GDM1 (cell line): ENCODE measurements at regions not wholly inside any gene's neighbourhood (a gene's known extent, or its start where the extent isn't known, plus 50 kb on each side); places are given as distances from the start of the nearest gene placed in this dataset.

Experiments
- DNase-seq: peaks from one replicate; lab custom pipeline; 2025; lab: John Stamatoyannopoulos, UW

DNA sequence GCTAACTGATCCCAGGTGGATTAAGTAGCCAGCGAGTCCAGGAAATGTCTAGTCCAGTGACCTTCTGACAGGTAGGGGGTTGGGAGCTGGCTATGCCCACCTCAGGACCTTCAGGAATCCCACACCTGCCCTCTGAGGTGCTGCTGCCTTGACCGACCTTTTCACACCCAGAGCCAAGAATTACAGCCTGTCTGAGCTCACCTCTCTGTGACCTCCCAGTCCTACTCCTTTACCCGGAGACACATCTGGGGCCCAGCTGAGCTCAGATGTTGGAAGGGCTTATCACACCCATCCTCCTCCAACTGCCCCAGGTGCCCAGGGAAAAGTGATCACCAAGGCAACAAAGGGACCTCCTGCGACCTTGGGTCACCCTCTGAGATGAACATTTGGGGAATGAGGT is 413.3 kb upstream of the TNP1 start:
- no peak for DNase-seq

DNA sequence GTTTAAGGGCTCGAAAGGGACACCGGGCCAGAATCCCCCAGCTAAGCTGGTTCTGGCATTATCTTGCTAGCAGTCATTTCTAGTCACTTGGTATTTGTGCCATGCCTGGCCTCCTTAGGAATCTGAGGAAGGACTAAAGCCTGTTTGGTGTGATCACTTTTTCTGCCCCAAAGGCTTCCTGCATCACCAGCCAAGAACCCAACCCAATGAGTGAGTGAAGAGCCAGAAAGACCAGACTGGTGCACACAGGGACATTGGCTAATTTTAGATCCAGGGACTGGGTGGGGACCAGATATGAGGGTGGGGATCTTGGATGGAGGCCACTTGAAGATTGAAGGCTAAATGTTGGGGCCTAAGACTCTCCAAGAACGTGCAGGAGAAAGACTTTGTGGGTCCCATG is 411.9 kb upstream of the TNP1 start:
- no peak for DNase-seq

- DNase-seq = no peak
These were observed 410.7 kb upstream of the TNP1 start for GRCh38 chr2:217270485-217271121.

GRCh38 chr2:217269701-217270484 is 410.0 kb upstream of the TNP1 start:
- DNase-seq = no peak

- DNase-seq = no peak
These were observed 409.1 kb upstream of the TNP1 start for GRCh38 chr2:217268978-217269377.

DNA sequence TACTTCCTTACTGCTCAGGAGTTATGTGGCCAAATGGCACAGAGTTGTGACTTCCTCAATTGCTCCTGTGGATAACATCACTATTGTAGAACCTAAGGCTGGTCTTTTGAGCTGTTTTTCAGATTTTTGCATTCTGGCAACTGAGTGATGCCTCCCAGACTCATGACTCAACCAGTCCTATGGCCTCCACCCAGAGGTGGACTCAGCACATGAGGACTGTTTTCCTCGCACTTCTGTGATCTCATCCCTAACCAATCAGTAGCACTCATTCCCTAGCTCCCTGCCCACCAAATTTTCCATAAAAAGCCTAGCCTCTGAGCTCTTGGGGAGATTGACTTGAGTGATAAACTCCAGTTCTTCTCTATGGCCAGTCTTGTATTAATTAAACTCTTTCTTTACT is 407.9 kb upstream of the TNP1 start:
- no peak for DNase-seq

DNA sequence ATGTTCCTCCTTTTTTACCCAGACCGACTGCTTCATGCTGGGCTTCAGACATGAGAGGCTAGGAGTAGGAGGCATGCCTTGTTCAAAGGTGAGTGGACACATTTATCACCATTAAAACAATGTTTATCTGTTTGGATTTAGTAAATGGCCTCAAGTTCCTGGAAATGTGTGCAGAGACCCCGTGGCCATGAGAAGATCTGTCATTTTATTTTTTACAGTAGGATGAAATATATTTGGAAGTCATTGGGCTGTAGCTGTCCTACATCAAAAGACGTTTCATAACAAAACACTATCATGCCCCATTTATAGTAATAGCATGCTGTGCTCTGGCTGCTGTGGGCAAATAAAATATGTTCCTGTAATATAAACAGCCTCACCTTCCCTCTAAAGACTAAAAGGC is 403.9 kb upstream of the TNP1 start:
- DNase-seq = no peak

DNA sequence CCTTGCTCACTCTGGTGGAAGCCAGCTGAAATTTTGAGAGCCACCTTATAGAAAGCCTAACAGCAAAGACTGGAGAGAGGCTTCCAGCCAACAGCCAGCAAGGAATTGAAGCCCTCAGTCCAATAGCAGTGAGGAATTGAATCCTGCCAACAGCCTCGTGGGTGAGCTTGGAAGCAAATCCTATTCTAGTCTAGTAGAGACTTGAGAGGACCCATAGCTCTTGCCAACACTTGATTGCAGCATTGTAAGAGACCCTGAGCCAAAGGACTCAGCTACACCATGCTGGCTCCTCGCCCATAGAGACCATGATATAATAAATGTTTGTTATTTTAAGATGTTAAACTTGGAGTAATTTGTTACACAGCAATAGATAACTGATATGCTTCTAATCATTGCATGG is 403.0 kb upstream of the TNP1 start:
- DNase-seq = no peak

GRCh38 chr2:217261452-217261851 is 401.6 kb upstream of the TNP1 start:
- DNase-seq = no peak

GRCh38 chr2:217260441-217261115 is 400.7 kb upstream of the TNP1 start:
- no peak for DNase-seq

DNA sequence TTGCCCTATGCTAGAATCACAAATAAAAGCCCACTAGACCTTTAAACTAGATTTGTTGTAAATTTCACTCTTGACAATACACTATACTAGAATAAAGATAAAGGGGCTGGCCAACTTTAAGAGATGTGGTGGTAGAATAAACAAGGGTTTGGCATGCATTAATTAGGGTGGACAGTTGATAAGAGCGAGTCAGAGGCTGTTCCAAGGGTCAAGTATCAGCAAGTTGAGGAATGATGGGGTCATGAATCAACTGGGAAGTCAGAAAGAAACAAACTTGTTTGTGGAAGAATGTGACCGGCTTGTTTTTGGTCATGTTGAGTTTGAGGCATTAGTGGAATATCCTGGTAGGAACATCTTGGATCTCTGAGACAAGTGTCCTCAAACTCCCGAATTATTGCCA is 398.3 kb upstream of the TNP1 start:
- no peak for DNase-seq

- no peak for DNase-seq
These were observed 396.4 kb upstream of the TNP1 start for GRCh38 chr2:217256251-217256650.

GRCh38 chr2:217254111-217254510 is 394.2 kb upstream of the TNP1 start:
- no peak for DNase-seq

DNA sequence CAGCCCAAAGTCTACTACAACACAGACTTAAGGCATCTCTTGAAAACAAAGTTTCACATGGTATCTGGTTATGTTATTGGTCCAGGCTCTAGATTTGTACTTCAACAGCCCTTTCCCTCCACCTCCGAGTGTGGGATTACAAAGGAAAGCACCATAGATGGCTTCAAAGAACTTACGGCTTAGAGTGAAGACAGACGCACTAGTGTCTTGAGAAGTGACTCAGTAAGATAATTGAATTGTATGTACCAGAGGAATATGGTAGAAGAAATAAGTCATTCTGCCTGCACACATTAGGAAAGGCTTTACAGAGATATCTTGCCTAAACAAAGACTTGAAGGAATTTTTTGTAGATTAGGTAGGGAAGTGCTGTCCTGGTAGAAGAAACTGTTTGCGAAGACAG is 392.3 kb upstream of the TNP1 start:
- no peak for DNase-seq

DNA sequence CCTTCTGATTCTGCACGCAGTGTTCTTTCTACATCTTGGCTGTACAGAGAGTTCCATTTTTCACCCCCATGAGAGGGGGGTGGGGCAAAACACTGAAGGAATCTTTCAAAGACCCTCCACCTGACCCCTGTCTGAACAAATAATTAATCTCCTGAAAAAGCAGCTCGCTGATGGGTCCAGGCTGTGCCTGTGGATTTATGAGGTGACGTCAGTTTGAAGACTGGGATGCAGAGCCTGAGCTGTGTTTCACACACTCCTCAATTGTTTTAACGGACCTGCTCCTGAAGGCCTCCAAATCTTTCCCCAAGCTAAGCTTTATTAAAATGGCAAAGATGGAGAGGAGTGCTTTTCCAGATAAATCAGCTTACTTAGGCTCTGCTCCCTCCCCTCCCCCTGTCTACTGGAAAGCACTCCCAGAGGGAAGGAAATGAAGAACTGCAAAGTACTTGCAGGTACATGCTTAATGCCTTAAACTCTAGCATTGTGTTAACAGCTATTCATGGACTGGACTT is 390.2 kb upstream of the TNP1 start:
- DNase-seq = no peak

DNA sequence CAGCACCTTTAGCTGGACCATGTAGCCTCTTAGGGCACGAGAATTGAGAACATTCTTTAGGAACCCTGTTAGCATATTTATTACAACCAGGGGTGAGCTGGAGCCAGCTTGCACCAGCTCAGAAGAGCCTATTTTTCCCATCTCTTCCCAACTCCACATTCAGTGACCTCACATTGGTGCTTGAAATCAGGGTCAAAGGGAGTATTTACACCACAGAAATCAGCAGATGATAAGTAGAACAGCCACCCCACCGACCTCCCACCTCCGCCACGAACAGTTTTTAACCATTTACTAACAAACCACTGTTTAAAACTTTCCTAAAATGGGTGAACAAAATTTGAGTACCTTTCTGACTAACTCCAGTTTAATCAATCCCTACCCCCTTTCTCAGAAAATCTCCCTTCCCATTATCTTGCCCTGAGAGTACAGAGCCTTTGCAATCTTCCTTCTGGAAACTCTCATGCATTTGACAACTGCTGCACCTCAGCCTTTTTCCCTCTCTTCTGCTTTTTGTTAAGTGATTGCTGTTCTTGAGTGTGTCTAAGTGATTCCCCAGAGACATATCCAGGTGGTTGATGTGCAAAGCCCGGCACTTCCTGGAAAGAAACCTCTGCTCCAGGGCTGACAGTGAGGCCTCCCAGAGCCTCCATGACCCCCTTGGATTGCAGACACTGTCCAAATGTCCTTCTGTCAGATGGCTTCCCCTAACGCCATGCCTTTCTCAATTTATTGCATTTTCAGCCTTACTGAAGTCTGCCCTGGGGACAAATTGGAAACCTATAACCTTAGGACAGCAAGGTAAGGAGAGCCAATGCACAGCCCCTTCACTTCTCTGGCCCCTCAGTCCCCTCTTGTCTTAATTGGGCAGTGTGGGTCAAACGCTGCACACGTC is 389.5 kb upstream of the TNP1 start:
- DNase-seq = no peak

DNA sequence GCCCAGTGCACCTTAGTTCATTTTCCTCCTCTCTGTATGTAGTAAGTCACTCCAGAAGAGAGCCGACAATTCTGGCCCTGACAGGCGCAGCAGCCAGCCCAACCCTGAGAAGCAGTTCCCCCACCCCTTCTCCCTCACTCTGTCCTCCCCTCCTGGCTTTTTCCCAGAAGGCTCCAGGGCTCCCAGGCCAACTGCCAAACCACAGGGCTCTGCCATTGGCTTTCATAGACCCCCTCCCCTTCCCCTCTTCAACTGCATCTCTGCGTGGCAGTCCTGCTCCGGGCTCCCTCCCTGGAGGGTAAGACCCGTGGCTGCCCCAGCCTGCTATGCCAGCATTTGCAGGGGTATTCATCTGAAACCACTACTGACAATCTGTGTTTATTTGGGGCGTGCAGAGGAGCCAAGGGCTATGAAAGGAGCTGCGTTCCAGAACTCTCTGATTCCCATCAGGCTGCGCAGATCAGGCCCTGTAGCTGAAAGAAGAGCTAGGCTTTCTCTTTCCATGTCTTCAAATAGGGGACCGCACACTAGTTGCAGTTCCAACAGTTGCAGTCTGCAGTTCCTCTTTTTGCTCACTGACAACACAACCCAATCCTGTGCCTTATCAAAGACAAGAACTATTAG is 388.6 kb upstream of the TNP1 start:
- DNase-seq = no peak

- DNase-seq = no peak
These were observed 387.6 kb upstream of the TNP1 start for GRCh38 chr2:217247476-217247875.

- no peak for DNase-seq
These were observed 386.2 kb upstream of the TNP1 start for GRCh38 chr2:217246108-217246507.

- no peak for DNase-seq
These were observed 385.0 kb upstream of the TNP1 start for GRCh38 chr2:217244815-217245214.

DNA sequence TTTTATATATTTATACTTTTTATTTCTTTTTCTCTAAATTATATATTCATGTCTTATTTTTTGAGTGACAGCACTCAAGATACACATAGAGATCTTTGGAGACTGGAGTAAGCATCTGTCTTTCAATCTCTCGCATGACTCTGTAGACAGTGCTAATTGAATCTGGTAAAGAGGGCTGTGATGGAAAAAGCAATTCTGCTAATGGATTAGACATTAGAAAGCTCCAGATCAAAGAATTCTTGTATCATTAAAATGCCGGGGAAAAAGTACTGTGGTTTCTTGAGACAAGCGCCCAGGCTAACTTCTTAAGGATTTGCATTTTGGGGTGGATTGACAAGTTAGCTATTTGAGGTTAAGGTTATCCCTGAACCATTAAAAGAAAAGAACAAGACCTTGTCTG is 383.1 kb upstream of the TNP1 start:
- DNase-seq = no peak

DNA sequence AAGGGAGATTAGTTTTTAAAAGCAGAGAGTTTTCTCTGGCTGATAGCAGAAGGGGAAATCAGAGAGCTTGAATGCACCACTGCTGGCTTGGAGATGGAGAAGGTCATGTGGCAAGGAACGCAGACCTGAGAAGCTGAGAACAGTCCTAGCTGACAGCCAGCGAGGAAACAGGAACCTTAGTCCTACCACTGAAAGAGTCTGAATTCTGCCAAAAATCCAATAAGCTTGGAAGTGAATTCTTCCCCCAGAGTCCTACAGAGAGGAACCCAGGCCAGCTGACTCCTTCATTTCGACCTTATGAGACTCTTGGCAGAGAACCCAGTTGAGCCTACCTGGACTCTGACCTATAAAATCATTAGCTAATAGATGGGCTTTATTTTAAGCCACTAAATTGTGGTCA is 371.9 kb upstream of the TNP1 start:
- no peak for DNase-seq
